Caco-2 (cell line): ENCODE measurements at regions not wholly inside any gene's neighbourhood (a gene's known extent, or its start where the extent isn't known, plus 50 kb on each side); places are given as distances from the start of the nearest gene placed in this dataset.

ENCODE experiments used
- BruUV-seq: library from RNA; stranded (reverse); fragments of 400-500 nt; replicated peaks from 2 replicates; lab custom pipeline; 2021; lab: Mats Ljungman, UMichigan
- CTCF ChIA-PET: fragments of 300-600 bp; sonication (Branson Sonifier 250); formaldehyde crosslinking; loops from one replicate; lab custom pipeline; 2022; ENCODE audit warnings: antibody characterized with exemption; lab: Charles Lee
- POLR2A ChIA-PET: fragments of 300-600 bp; sonication (Branson Sonifier 250); formaldehyde crosslinking; loops from one replicate; lab custom pipeline; 2022; ENCODE audit warnings: antibody characterized with exemption; lab: Charles Lee
- DNase-seq, 2 experiments: peaks; one replicate each; pipeline versions ENCODE4 v3.0.0 to v3.0.0-alpha.2; 2020 to 2022
- H3K27me3 ChIP-seq: replicated peaks from 2 replicates; pipeline ENCODE4 v1.6.0; 2011; ENCODE audit warnings: low read length; ENCODE audit not compliant: control insufficient read depth, insufficient read depth
- H3K36me3 ChIP-seq: 2 replicates; pipeline ENCODE4 v1.5.1; 2011; ENCODE audit warnings: low read length; ENCODE audit not compliant: control insufficient read depth, insufficient read depth
- H3K4me1 ChIP-seq: fragments of 250-450 bp; sonication (Bioruptor Pico); 2 replicates; pipeline ENCODE4 v1.5.1; 2020; ENCODE audit warnings: mild to moderate bottlenecking
- H3K4me3 ChIP-seq: 2 replicates; pipeline ENCODE4 v1.5.1; 2011; ENCODE audit warnings: low read depth, mild to moderate bottlenecking, control low read depth, low read length
- H3K9me3 ChIP-seq: fragments of 250-450 bp; sonication (Bioruptor Pico); 2 replicates; pipeline ENCODE4 v1.5.1; 2020; ENCODE audit warnings: mild to moderate bottlenecking, moderate library complexity
- H3K27ac Mint-ChIP-seq: one replicate; pipeline ENCODE4 v1.8.0; 2022; ENCODE audit warnings: mixed read lengths; ENCODE audit not compliant: unreplicated experiment
- H3K27me3 Mint-ChIP-seq: one replicate; pipeline ENCODE4 v1.8.0; 2022; ENCODE audit warnings: mixed read lengths; ENCODE audit not compliant: insufficient read depth, unreplicated experiment
- H3K36me3 Mint-ChIP-seq: one replicate; pipeline ENCODE4 v1.8.0; 2022; ENCODE audit warnings: mild to moderate bottlenecking, mixed read lengths; ENCODE audit not compliant: insufficient read depth, unreplicated experiment
- H3K4me1 Mint-ChIP-seq: one replicate; pipeline ENCODE4 v1.8.0; 2022; ENCODE audit warnings: low read depth, mixed read lengths; ENCODE audit not compliant: unreplicated experiment
- H3K4me3 Mint-ChIP-seq: one replicate; pipeline ENCODE4 v1.8.0; 2022; ENCODE audit warnings: mild to moderate bottlenecking, moderate library complexity, mixed read lengths; ENCODE audit not compliant: unreplicated experiment
- H3K9me3 Mint-ChIP-seq: one replicate; pipeline ENCODE4 v1.8.0; 2022; ENCODE audit warnings: mixed read lengths; ENCODE audit not compliant: unreplicated experiment
- intact Hi-C: fragments of 100-400 bp; cut with micrococcal nuclease; formaldehyde crosslinking; loops from one replicate; pipeline ENCODE4 v1.10.0; 2022; ENCODE audit not compliant: unreplicated experiment
- TF ChIP-seq, protein P1 (sequence below), 2 experiments: fragments of 200-600 bp in 1 of 2; IDR thresholded peaks; 1 replicate in 1 of 2; 2 replicates in 1 of 2; pipeline versions ENCODE4 v1.5.1 to v1.8.0; 2011 to 2022; ENCODE audit warnings: antibody characterized with exemption in 1 of 2, control low read depth in 1 of 2, inconsistent platforms in 1 of 2, low read depth in 1 of 2, low read length in 1 of 2, mild to moderate bottlenecking in 1 of 2, moderate library complexity in 1 of 2; ENCODE audit not compliant: insufficient read depth in 1 of 2, severe bottlenecking in 1 of 2, unreplicated experiment in 1 of 2

- ChIA-PET CTCF (interaction anchor here (0.8 kb wide), 1 partner anchor 23 kb away, joined by 3 read pairs; no protein-coding TSS in a partner anchor), POLR2A (no interaction called here)
- H3K4me1 ChIP-seq, result no peaks in the 10 kb centered on the region
- no peak overlapping the region for H3K4me3 ChIP-seq
- H3K27ac Mint-ChIP-seq, result no peak overlapping the region
- H3K4me1 Mint-ChIP-seq, result no peaks in the 10 kb centered on the region
- no peaks in the 10 kb centered on the region for H3K36me3 ChIP-seq
- peaks cover 18% of the 10 kb centered on the region for H3K27me3 Mint-ChIP-seq
- H3K9me3 ChIP-seq, result peaks cover 13% of the 10 kb centered on the region; the same call in 1 of the 2 replicates
- H3K36me3 Mint-ChIP-seq, result no peaks in the 10 kb centered on the region
- no peak for DNase-seq
- no peaks in the 10 kb centered on the region for H3K27me3 ChIP-seq
- TF ChIP-seq, protein P1, sequence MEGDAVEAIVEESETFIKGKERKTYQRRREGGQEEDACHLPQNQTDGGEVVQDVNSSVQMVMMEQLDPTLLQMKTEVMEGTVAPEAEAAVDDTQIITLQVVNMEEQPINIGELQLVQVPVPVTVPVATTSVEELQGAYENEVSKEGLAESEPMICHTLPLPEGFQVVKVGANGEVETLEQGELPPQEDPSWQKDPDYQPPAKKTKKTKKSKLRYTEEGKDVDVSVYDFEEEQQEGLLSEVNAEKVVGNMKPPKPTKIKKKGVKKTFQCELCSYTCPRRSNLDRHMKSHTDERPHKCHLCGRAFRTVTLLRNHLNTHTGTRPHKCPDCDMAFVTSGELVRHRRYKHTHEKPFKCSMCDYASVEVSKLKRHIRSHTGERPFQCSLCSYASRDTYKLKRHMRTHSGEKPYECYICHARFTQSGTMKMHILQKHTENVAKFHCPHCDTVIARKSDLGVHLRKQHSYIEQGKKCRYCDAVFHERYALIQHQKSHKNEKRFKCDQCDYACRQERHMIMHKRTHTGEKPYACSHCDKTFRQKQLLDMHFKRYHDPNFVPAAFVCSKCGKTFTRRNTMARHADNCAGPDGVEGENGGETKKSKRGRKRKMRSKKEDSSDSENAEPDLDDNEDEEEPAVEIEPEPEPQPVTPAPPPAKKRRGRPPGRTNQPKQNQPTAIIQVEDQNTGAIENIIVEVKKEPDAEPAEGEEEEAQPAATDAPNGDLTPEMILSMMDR (IDR thresholded peaks at IDR 0.05; ENCODE audit: insufficient read depth in 1 of 2, low read depth in 1 of 2, low read length in 1 of 2, severe bottlenecking in 1 of 2, unreplicated experiment in 1 of 2), result no peak
- no TSS peak for BruUV-seq
- no peak overlapping the region for H3K4me3 Mint-ChIP-seq
- H3K9me3 Mint-ChIP-seq, result peaks cover 18% of the 10 kb centered on the region
- intact Hi-C loops, result no loop called here
Measured at GRCh38 chr11:119560961-119561360, 138.0 kb upstream of the THY1 start.

DNA sequence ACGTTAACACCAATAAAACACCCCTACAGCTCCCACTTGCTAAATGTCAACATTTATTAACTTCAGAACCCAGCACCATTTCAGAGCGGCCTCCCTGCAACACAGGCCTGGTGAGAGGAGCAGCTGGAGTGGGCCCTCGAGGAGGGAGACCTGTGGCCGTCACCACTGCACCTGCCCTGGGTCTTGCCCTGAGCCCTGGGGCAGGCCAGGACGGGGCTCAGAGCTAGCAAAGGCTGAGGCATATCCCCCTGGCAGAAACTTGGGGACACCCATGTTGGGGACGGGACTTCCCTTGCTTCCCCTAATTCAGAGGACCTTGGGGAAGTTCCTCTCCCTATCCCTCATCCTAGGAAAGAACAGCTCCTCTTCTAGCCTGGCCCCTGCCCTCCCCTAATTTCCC lies 137.3 kb upstream of the THY1 start:
- H3K27me3 Mint-ChIP-seq, result peaks cover 18% of the 10 kb centered on the region
- no peaks in the 10 kb centered on the region for H3K4me1 Mint-ChIP-seq
- ChIA-PET POLR2A (no interaction called here), CTCF (interaction anchor here (0.8 to 1.0 kb wide), 2 partner anchors 22 to 26 kb away, joined by 3 to 4 read pairs; no protein-coding TSS in a partner anchor)
- H3K4me3 Mint-ChIP-seq, result no peak overlapping the region
- intact Hi-C loops, result no loop called here
- no peaks in the 10 kb centered on the region for H3K4me1 ChIP-seq
- no TSS peak for BruUV-seq
- H3K4me3 ChIP-seq, result no peak overlapping the region
- H3K9me3 Mint-ChIP-seq, result peaks cover 22% of the 10 kb centered on the region
- H3K36me3 Mint-ChIP-seq, result no peaks in the 10 kb centered on the region
- peaks cover 16% of the 10 kb centered on the region; the same call in 1 of the 2 replicates for H3K9me3 ChIP-seq
- no peak overlapping the region for H3K27ac Mint-ChIP-seq
- no peaks in the 10 kb centered on the region for H3K27me3 ChIP-seq
- no peaks in the 10 kb centered on the region for H3K36me3 ChIP-seq
- DNase-seq, result no peak
- TF ChIP-seq, protein P1 (IDR thresholded peaks at IDR 0.05; ENCODE audit: insufficient read depth in 1 of 2, low read depth in 1 of 2, low read length in 1 of 2, severe bottlenecking in 1 of 2, unreplicated experiment in 1 of 2), result no peak

DNA sequence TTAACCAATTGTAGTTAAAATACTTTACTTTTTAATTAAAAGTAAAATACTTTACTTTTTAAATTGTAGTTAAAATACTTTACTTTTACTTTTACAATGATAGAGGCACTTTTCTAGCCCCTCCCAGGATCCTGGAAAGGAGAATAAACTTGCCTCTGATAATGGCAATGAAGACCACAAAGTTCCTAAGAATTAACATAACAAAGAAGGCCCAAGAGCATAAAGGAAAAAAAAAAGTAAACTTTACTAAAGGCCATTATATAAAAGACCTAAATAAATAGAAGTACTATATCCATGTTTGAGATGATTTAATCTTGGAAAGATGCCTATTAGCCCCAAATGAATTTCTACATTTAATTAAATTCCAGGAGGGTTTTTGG lies 129.1 kb upstream of the THY1 start:
- H3K27ac Mint-ChIP-seq, result no peak overlapping the region
- no peak overlapping the region for H3K4me3 Mint-ChIP-seq
- H3K4me1 Mint-ChIP-seq, result no peaks in the 10 kb centered on the region
- BruUV-seq, result no TSS peak
- Histone ChIP-seq H3K4me1 (no peaks in the 10 kb centered on the region), H3K9me3 (peaks cover 27% of the 10 kb centered on the region), H3K4me3 (no peak overlapping the region), H3K27me3 (no peaks in the 10 kb centered on the region), H3K36me3 (no peaks in the 10 kb centered on the region)
- TF ChIP-seq, protein P1 (IDR thresholded peaks at IDR 0.05; ENCODE audit: insufficient read depth in 1 of 2, low read depth in 1 of 2, low read length in 1 of 2, severe bottlenecking in 1 of 2, unreplicated experiment in 1 of 2), result no peak
- CTCF ChIA-PET, result no interaction called here
- DNase-seq, result no peak
- peaks cover 25% of the 10 kb centered on the region for H3K9me3 Mint-ChIP-seq
- POLR2A ChIA-PET, result no interaction called here
- H3K36me3 Mint-ChIP-seq, result no peaks in the 10 kb centered on the region
- intact Hi-C loops, result no loop called here
- peaks cover 3% of the 10 kb centered on the region for H3K27me3 Mint-ChIP-seq
